Neural cell (in vitro differentiated cells): ENCODE measurements at regions not wholly inside any gene's neighbourhood (a gene's known extent, or its start where the extent isn't known, plus 50 kb on each side); places are given as distances from the start of the nearest gene placed in this dataset.

ENCODE experiments used
- CTCF ChIP-seq: fragments of 450-650 bp; IDR thresholded peaks from 2 replicates; pipeline ENCODE4 v1.5.1; 2014; ENCODE audit warnings: antibody characterized with exemption, mild to moderate bottlenecking, moderate library complexity; ENCODE audit not compliant: poor library complexity, severe bottlenecking
- EP300 ChIP-seq: fragments of 450-650 bp; conservative IDR thresholded peaks from 2 replicates; pipeline ENCODE4 v1.6.1; 2014; ENCODE audit warnings: antibody characterized with exemption, mild to moderate bottlenecking, moderate library complexity; ENCODE audit not compliant: poor library complexity, severe bottlenecking
- EZH2 ChIP-seq: fragments of 200-600, 300-800 bp; shearing (Covaris generic), sonication (generic); IDR thresholded peaks from 2 replicates; pipeline ENCODE4 v1.6.1; 2014; ENCODE audit warnings: antibody characterized with exemption, low read length, borderline replicate concordance, mild to moderate bottlenecking; ENCODE audit not compliant: insufficient read depth, poor library complexity, severe bottlenecking
- MXI1 ChIP-seq: fragments of 450-650 bp; conservative IDR thresholded peaks from 2 replicates; pipeline ENCODE4 v1.6.1; 2014; ENCODE audit warnings: antibody characterized with exemption, mild to moderate bottlenecking; ENCODE audit not compliant: poor library complexity, severe bottlenecking
- POLR2AphosphoS5 ChIP-seq: IDR thresholded peaks from 2 replicates; pipeline ENCODE4 v1.6.1; 2012
- RAD21 ChIP-seq: fragments of 450-650 bp; conservative IDR thresholded peaks from 2 replicates; pipeline ENCODE4 v1.6.1; 2014; ENCODE audit warnings: antibody characterized with exemption, mild to moderate bottlenecking, moderate library complexity
- REST ChIP-seq: IDR thresholded peaks from 2 replicates; pipeline ENCODE4 v1.6.1; 2012; ENCODE audit warnings: borderline replicate concordance
- SMC3 ChIP-seq: fragments of 450-650 bp; conservative IDR thresholded peaks from 2 replicates; pipeline ENCODE4 v1.6.1; 2014; ENCODE audit warnings: antibody characterized with exemption, mild to moderate bottlenecking, moderate library complexity; ENCODE audit not compliant: poor library complexity
- TAF1 ChIP-seq: IDR thresholded peaks from 2 replicates; pipeline ENCODE4 v1.6.1; 2012; ENCODE audit warnings: low read depth

GRCh38 chr14:44742202-44742601 is 219.5 kb downstream of the KLHL28 start:
- TF ChIP-seq EP300: no peak
- TF ChIP-seq CTCF: no peak
- TF ChIP-seq REST: no peak
- TF ChIP-seq EZH2: no peak
- no peak for TF ChIP-seq POLR2AphosphoS5
- no peak for TF ChIP-seq RAD21
- no peak for TF ChIP-seq TAF1
- no peak for TF ChIP-seq SMC3
- no peak for TF ChIP-seq MXI1
